ENCODE measurements at regions not wholly inside any gene's neighbourhood (a gene's known extent, or its start where the extent isn't known, plus 50 kb on each side); places are given as distances from the start of the nearest gene placed in this dataset.

DNA sequence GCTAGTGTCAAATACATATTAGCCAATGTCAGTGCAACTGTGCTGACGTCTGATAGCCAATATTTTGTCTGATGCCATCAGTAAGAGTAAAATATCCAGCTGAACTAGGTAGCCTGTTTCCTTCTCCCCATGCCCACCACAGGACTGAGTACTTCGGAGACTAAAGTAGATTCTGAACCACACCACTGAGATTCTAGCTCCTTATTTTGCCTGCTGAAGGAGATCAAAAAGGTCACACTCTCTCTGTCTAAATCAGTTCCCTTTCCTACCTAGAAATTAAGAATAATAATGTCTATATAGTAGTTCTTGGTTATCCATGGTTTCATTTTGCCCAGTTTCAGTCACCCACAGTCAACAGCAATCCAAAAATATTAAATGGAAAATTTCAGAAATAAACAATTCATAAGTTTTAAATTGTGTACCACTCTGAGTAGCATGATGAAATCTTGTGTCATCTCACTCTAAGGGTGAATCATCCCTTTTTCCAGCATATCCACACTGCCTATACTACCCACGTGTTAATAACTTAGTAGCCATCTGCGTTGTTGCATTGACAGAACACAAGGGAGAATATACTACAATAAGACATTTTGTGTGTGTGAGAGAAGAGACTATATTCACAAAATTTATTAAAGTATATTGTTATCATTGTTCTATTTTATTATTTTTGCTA is 1043.3 kb upstream of the PIK3C3 start:
- H3K4me3 ChIP-seq (ENCODE audit: low read depth, low read length) = no peak overlapping the region
- TF ChIP-seq, protein P1, sequence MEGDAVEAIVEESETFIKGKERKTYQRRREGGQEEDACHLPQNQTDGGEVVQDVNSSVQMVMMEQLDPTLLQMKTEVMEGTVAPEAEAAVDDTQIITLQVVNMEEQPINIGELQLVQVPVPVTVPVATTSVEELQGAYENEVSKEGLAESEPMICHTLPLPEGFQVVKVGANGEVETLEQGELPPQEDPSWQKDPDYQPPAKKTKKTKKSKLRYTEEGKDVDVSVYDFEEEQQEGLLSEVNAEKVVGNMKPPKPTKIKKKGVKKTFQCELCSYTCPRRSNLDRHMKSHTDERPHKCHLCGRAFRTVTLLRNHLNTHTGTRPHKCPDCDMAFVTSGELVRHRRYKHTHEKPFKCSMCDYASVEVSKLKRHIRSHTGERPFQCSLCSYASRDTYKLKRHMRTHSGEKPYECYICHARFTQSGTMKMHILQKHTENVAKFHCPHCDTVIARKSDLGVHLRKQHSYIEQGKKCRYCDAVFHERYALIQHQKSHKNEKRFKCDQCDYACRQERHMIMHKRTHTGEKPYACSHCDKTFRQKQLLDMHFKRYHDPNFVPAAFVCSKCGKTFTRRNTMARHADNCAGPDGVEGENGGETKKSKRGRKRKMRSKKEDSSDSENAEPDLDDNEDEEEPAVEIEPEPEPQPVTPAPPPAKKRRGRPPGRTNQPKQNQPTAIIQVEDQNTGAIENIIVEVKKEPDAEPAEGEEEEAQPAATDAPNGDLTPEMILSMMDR (conservative IDR thresholded peaks at IDR 0.05; ENCODE audit: low read depth, low read length) = no peak
- DNase-seq (ENCODE audit: low read depth) = peak; percentile 83

DNA sequence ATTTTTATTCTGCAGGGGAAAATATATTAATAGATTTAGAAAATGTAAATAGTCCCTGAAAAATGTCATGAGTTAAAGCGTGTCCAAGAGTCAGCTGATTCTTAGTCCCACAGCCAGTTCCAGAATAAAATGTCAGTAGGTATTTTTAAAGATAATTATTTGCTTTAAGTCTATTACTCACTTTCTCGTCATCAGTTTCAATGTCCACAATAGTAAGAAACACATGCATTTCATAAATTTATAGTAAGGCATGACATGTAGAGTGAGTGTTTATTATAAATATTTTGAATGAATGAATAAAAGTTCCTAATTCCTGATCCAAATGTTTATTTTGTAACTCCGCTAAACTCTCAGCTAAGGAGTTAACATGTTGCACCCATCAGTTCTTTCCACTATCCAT is 1044.0 kb upstream of the PIK3C3 start:
- DNase-seq (ENCODE audit: low read depth) = no peak
- TF ChIP-seq, protein P1 (conservative IDR thresholded peaks at IDR 0.05; ENCODE audit: low read depth, low read length) = no peak
- no peak overlapping the region for H3K4me3 ChIP-seq (ENCODE audit: low read depth, low read length)

DNA sequence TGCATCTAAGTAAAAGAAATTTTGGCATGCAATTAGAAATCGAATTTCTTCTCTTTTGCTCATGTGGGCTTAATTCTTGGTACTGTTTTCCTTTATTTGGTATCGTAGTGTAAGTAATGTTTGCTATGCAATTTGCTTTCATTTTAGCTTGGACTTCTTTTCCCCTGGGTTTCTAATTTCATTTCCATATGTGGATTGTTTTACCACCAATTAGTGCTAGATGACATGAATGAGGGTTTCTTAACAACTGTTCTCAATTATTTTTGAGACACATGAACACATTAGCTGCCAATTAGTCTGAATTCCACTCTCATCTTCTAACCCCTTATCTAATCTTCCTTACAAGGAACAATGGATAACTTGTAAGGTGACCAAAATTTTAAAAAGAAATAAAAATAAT is 1047.2 kb upstream of the PIK3C3 start:
- TF ChIP-seq, protein P1 (conservative IDR thresholded peaks at IDR 0.05; ENCODE audit: low read depth, low read length) = no peak
- peak; percentile 12 for DNase-seq (ENCODE audit: low read depth)
- peak overlapping the region; percentile 13 for H3K4me3 ChIP-seq (ENCODE audit: low read depth, low read length)

DNA sequence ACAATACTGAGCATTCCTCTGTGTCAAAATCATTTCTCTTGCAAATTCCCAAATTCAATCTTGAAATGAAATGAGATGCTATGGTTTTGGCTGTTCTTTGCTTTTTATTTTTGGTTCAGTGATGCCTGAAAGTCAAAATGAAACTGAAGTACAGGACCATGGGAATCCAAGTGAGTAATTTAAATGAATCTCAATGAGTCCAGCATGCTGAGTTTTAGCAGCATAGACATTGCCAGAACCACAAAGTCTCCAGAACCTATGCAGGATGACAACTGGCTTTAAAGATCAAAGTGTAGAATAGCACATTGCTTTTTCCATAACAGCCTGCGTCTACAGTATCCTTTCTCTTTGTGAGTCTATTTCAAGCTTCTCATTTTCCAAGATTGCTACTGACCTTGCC is 1050.7 kb upstream of the PIK3C3 start:
- TF ChIP-seq, protein P1 (conservative IDR thresholded peaks at IDR 0.05; ENCODE audit: low read depth, low read length) = no peak
- DNase-seq (ENCODE audit: low read depth) = no peak

DNA sequence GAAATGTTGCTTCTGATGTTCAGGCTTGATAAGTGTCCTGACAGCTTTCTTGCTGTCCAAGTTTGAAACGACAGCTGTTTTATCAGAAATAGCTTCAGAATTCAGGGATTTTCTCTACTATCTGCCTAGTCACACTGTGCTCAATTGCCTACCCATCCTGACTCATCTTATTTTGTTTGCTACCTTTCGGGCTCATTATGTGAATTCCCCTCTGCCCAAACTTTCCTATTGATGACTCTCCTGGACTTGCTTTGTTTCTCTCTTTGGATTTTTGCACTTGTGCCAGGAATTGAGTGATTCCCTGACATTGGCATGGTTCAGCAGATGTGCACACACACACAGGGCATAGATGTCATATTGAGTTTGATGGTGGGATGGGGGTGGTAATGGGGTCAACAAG is 1052.6 kb upstream of the PIK3C3 start:
- no peak overlapping the region for H3K4me3 ChIP-seq (ENCODE audit: low read depth, low read length)
- TF ChIP-seq, protein P1 (conservative IDR thresholded peaks at IDR 0.05; ENCODE audit: low read depth, low read length) = no peak
- DNase-seq (ENCODE audit: low read depth) = no peak

More for the DNA sequence above, 1050.7 kb upstream of the PIK3C3 start:
- H3K4me3 ChIP-seq (ENCODE audit: low read depth, low read length) = no peak overlapping the region

DNA sequence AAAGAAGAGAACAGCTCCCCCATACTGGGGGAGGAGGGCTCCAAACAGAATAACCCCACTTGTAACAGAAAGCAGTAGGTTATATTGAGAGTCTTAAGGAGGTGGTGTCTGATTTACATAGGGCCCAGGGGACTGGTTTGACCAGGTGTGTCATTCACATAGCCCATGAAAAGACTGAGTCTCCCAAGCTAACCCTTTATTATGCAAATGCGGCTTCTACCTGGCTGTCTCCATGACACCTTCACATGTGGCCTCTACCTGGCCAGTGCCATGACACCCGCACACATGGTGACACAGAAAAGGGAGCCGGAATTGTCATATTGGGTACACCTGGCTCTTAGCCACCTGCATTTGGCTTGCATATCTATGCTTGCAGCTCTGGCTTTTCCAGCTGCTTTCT is 1057.2 kb upstream of the PIK3C3 start:
- no peak for DNase-seq (ENCODE audit: low read depth)
- TF ChIP-seq, protein P1 (conservative IDR thresholded peaks at IDR 0.05; ENCODE audit: low read depth, low read length) = no peak

DNA sequence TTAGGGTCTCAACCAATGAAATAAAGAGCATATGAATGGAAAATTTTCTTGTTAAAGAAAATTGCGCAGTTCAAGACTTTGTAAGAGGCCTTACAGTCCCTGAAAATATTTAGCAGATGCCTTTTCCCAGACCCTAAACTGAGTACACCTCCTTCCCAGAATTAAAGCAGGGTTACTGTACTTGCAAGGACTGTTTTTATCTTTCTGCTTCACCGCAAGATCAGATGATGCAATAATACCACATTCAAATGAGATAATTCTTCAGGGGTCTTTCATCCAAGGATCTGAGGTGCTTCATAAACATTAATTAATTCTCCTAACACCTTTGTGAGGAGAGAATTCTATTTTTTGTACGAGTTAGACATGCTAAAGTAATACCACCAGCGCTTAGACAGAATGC is 1071.8 kb upstream of the PIK3C3 start:
- no peak overlapping the region for H3K4me3 ChIP-seq (ENCODE audit: low read depth, low read length)
- peak; percentile 36 for DNase-seq (ENCODE audit: low read depth)
- TF ChIP-seq, protein P1 (conservative IDR thresholded peaks at IDR 0.05; ENCODE audit: low read depth, low read length) = no peak

More for the DNA sequence above, 1057.2 kb upstream of the PIK3C3 start:
- no peak overlapping the region for H3K4me3 ChIP-seq (ENCODE audit: low read depth, low read length)
